ENCODE measurements at regions not wholly inside any gene's neighbourhood (a gene's known extent, or its start where the extent isn't known, plus 50 kb on each side); places are given as distances from the start of the nearest gene placed in this dataset.

DNA sequence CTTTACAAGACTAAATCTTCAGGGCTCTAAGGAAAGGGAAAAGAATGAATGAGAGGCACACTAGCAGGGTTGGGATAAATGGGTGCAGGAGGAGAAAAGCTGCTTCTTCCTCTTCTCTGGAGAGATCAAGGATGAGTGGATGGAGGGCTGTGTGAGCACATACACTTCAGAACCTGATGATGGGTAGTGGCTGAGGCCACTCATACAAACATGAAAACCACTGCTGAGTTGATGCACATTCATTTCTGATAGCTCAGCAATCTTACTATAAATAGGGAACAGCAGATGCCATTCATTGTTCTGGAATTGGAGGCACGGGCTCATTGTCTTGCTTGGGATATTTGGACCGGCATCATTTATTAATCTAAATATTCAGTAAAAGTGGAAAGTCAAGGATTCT lies 152.4 kb upstream of the KCTD1 start:
- DNase-seq (ENCODE audit: low read depth in 3 of 3) = no peak

DNA sequence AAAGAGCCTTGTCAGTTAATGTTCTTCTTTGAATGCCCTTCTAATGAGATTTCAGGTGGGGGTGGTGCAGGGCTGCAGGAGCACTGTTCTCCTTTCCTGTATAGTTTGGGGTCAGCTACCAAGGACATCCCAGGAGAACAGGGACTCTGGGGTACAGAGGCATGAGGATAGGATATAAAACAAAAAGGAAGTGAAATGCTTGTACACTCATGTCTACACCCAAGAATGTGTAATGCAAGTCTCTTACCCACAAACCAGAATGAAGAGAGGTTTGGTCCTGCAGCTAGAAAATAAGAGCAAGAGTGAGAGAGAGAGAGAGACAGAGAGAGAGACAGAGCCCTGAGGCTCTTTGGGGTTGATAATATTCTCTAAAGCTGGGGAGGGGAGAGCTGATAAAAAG lies 151.8 kb upstream of the KCTD1 start:
- no peak for DNase-seq (ENCODE audit: low read depth in 3 of 3)

DNA sequence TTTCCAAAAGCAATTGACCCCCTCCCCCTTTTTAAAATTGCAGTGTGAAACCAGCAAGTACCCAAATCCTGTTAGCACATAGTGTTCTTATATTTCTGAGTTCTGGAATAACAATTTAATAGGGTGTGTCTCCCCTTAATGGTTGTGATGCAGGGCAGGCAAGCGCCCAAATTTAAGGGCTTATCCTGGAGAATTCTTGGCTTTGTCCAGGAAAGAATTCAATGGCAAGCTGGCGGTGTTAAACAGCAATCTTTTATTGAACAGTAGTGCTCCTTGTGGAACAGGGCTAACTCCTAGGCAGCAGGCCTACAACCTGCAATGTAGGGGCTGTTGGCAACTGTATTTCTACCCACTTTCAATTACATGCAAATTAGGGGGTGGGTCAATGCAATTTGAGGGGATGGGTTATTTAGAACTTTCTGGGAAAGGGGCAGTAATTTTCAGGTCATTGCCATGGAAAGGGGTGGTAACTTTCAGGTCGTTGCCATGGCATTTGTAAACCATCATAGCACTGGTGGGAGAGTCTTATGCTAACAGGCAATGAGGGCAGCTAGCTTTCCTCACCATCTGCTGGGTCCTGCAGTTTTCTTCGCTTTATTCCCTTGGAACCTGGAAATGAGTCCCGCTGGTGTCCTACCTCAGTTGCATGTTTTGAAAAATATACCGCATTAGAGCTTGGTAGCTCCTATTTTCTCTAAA lies 149.0 kb upstream of the KCTD1 start:
- DNase-seq (ENCODE audit: low read depth in 3 of 3) = no peak

DNA sequence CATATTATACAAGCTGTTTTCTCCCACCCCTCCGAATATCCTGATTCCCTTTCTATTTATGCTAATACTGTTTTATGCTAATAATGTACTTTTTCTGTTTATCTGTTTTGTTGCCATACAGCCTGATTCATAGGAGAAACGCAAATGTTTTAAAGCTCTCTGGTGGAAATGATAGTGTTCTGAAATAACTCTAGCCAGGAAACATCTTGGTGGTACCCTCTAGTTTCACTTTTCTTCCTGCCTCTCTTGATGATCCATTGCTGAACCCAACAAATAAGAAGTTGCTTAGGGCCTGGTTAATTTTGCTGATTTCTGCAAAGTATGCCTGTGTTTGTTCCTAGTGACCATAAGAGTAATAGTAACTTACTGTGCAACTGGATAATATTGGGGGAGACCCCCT lies 148.4 kb upstream of the KCTD1 start:
- no peak for DNase-seq (ENCODE audit: low read depth in 3 of 3)

DNA sequence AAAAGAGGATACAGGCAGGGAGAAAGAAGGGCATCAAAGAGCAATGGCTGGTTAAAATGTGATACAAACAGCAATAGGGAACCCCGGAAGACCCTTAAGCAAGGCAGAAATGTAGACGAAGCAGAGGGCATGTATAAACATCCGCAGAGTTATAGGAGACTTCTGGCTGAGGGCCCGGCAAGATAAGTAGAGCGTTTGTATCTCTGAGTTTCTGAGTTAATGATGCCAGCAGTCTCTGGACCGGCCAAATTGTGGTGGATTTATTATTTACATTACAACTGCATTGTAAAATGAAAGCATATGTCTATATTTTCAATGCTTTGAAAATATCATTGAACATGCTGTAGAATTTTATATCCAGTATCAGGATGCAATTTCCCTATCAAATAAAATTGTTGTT lies 148.0 kb upstream of the KCTD1 start:
- DNase-seq (ENCODE audit: low read depth in 3 of 3) = no peak

DNA sequence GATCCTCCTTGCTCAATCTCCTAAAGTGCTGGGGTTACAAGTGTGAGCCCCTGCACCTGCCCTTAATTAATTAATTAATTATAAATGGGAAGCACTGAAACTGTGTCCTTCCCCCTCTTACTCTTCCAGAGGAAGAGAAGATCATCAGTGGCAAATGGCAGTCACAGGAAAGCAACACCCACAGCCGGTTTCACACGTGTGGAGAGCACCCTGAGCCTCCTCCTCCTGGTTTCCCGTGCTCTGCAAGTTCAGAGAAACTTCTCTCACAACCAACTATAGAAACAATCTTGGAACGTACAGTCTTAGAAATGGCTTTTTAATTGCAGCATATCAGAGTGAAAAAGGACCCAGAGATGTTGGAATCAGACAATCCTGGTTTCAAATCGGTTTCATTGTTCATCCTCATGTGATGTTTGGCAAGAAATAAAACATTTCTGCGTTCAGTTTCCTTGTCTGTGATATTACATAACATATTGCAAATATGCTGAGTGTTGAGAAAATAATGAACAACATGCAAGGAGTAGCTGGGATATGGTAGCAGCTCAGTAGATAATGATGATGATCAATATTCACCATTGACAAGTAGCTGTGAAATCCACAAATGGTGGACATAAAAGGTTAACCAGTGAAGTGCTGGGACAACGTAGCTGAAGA lies 141.0 kb upstream of the KCTD1 start:
- DNase-seq (ENCODE audit: low read depth in 3 of 3) = no peak

DNA sequence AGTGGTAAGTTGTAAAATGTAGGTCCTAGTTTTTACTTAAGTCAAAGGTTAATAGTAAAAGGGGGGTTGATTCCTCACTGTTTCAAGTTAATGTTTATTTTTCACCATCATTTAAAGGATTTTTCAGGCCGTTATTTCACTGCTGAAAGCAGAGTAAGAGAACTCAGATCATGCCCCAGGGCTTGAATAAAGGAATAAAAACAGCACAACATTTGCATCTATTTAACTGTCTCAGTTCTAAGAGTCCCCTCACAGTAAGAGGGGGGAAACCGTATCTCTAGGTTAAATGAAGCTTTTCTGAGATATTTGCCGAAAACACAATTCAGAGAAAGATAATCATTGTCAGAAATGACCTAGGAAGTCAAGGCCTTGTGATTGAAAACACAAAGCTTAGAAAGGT lies 138.2 kb upstream of the KCTD1 start:
- DNase-seq (ENCODE audit: low read depth in 3 of 3) = no peak

DNA sequence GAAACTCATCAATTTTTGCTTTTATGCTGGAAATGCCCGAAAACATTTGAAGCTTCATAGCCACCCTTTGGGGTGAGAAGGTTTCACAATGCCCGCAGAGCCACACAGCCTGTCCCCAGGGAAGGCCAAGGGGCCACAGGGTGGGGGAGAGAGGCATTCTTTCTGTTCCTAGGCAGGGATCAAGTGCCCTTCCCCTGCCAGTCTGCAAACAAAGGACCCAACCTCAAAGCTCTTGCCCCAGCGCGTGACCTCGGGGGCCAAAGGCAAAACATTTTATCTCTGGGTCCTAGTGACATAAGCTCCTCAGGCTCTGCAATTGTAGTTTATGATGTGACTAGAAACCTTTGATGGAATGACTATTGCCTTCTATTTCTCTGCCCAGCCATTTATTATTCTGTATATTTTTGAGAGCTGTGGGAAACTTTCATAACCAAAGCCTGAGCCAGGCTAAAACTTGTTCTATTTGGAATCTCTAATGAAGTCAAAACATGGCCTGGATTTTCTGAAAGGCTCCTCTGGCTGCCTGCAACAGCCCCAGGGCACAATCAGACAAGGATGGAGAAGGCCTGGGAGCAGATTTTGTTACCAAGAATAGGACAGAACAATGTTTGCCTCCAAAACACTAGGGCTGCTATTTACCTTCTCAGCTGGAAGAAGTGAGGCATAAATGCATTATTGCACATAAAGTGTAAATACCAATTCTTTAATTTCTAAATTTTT lies 137.2 kb upstream of the KCTD1 start:
- DNase-seq (ENCODE audit: low read depth in 3 of 3) = no peak

DNA sequence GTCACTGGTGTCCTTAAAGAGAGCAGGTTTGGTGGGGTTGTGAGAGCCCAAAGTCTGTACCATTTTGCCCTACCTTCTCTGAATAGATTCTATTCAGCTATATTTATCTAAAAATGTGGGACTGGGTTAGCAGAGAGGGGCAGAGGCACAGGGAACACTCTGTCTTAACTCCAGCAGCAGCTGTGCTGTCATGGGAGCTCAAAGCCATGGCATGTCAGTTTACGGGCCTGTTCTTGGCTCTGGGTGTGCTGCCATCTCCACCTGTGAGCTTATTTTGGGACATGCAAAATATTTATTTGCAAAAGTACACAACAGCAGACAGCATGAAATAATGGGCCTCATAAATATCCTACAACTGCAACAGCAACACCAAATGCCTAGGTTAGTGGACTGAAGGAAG lies 129.6 kb upstream of the KCTD1 start:
- no peak for DNase-seq (ENCODE audit: low read depth in 3 of 3)

DNA sequence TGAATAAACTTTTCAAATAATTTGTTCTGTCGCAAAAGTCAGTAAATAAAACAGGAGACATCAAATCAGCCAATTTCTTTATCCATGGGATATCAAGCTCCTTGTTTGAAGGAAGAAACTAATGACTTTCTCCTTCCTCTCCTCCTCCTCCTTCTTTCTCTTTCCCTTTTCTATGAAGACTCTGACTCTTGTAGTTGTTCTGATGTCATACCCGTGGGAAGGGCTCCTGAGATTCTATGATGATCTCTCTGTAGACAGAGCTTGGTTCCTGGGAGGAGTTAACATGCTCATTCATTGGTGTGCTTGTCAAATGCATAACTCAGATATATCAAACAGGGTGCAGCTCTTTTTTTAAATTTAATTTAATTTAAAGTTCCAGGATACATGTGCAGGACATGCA lies 118.7 kb upstream of the KCTD1 start:
- no peak for DNase-seq (ENCODE audit: low read depth in 3 of 3)

DNA sequence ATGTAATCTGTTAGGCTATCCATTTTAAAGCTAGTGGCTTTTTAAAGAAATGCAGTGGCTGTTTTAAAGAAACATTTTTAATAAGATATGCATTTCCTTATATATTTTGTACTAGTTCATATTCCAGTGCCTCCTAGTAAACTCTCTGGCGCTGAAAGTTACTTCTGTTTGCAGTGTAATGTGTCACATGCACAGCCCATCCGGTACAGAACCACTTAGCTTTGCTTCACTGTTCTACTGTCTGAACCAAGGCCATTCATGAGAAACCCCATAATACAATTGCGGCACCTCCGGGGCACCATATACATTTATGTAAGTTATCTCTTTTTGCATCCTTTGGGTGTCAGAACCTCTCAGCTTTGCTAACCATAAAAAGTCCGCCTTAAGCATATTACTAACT lies 114.6 kb upstream of the KCTD1 start:
- DNase-seq (ENCODE audit: low read depth in 3 of 3) = no peak

DNA sequence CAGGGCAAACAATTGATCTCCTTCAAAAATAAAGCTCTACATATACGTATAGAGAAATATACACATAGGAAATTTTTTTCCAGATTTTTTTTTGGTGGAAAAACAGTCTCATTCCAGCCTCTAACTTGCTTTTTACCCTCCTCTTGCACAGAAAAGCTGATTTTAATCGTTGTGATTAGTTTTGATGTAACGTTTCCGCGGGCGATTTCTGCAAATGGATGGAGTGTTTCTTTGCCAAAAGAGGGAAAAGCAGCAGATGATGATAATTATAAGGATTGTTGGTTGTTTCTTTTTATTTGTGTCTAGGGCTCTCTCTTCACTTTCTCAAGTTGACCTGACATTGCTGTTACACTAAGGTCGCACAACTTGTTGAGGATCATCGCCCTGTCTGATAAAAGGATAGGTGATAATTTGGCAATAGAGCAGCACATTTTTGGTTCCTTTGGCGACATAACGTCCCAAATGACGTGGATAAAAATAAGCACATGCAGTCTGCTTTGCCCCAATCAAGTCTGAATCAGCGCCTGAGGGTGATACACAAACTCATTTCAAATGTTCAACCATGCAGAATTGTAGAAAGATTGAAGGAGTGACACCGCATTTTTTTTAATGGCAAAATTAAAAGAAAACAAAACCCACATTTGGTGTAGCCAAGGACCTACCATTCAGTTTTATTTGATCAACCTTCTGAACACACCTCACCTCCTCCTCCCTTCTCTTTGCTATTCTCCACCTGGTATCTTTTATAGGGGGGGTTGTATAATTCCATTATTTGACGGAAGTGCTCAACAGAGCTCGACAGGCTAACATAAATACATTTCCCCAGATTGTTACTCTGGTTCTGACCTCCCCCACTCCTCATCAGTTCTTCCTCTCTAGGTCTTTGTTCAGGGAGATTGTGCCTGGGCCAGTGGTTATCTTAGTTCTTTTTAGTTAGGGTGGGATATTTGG lies 109.6 kb upstream of the KCTD1 start:
- no peak for DNase-seq (ENCODE audit: low read depth in 3 of 3)

DNA sequence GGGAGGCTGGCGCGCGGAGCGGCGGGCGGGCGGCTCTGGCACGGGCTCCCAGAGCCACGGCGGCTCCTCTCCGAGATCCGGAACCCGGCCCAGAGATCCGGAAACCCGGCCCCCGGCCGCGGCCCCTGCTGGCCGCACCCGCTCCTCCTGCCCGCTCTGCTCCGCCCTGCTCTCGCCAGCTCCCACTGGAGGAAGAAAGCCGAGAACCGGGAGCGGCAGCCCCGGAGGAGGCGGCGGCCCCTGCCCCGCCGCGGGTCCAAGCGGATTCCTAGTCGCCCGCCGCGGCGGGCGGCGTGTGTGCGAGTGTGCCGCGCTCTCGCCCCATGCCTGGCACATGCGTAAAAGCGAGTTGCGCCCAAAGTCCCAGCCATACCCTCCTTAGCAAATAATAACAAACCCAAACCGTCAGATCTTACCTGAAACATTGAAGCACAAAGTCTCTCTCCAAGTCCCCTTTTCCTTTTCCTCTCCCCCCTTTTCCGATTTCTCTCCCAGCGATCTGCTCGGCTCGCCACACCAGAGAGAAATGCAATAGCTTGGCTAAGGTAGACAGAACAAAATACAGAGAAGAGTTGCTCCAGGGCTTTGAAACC lies 108.7 kb upstream of the KCTD1 start:
- peak in 1 of 3 donors; percentile 9 for DNase-seq (ENCODE audit: low read depth in 3 of 3)

DNA sequence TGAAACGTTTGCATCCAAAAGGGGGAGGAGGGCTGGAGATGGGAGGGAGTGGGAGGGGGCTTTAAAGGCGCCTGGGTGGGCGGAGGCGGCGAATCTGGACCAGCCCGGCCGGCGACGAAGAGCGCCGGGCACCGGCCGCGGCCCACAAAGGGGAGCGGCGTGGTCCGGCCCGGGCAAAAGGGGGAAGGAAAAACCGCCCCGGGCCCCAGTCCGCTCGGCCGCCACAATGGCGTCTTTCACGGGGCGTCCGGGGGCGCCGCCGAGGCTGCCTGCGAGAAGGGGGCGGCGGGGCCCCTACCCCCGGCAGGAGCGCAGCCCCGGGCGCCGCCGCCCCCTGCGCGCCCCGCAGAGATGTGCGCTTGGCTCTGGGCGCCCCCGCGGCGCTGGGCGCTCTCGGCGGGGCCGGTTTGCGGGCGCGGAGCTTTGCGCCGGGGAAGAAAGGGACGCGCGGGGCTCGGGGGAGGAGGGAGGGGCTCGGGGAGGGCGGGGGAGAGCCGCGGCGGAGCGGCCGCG lies 108.1 kb upstream of the KCTD1 start:
- no peak for DNase-seq (ENCODE audit: low read depth in 3 of 3)

DNA sequence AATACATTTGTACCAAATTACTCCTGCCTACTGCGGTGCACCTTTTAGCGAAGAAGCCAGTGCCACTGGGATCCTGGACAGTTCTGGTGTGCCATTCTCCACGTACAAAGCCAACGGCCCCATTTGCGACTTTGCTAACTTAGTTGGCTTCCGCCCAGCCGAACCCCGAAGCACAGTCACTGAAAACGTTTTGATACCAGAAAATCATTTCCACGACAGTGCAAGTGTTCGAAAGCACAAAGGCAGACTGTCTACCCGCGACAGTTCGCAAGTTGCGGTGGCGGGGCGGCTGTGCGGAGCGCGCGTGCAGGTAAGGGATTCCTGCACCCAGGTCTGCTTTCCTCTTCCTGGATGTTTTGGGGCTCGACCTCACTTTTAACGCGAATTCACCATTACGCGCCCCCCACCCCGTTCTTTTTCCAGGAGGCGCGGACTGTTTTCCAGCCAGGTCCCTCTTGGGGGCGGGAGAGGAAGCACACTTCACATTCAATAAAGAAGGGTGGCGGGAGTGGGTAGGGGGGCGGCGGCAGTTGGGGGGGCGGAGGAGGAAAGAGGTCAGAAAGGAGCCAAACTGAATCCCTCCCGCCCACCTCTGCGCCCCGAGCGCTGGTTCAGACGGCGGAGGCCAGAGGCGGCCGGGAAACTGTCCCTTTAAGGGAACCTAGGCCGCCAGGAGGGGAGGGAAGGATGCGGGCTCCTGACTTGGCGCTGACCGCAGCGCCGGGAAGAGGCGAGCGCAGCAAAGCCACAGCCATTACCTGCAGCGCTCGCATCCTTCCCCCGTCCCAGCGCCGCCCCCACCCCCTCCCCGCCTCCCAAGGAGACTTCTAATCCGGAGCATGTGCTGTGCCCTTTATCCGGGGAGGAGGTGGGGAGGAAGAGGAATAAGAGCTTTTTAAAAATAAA lies 107.4 kb upstream of the KCTD1 start:
- no peak for DNase-seq (ENCODE audit: low read depth in 3 of 3)

DNA sequence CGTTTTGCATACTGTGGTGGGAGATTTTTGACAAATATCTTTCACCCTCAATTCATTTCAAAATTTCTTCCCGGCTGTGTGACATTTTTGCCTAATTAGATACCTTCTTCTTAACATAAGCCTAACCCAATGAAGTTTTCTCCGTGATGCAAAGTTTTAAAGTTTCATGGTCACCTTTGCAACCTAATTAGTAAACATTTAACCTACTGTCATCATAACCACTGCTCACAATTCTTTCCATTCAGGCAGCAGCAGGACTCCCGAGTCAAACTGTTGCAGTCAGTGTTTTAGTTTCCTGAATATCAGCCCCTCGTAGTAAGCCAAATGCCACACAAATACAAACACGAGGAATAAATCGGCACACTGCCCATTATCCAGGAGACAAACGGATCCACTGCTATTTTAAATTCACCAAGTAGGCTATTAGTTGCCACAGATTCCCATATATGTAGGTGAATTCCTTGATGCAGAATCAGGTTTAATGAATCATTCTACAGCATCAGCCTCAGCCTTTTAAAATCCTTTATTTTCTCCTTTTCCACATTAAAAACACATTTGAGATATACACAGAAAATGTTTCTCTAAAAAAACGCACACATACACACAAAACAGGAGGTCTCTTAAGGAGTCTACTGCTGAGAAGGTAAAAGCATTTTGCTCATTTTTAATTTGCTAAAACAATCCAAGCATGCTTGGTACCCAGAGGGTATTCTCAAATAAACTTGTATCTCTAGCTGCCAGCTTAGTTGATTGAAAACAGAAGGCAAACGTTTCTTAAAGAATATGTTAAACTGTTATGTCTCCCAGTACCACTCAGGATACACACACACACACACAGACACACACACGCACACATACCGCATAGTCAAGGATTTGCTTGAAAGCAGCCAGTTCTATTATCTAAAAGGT lies 106.5 kb upstream of the KCTD1 start:
- no peak for DNase-seq (ENCODE audit: low read depth in 3 of 3)

DNA sequence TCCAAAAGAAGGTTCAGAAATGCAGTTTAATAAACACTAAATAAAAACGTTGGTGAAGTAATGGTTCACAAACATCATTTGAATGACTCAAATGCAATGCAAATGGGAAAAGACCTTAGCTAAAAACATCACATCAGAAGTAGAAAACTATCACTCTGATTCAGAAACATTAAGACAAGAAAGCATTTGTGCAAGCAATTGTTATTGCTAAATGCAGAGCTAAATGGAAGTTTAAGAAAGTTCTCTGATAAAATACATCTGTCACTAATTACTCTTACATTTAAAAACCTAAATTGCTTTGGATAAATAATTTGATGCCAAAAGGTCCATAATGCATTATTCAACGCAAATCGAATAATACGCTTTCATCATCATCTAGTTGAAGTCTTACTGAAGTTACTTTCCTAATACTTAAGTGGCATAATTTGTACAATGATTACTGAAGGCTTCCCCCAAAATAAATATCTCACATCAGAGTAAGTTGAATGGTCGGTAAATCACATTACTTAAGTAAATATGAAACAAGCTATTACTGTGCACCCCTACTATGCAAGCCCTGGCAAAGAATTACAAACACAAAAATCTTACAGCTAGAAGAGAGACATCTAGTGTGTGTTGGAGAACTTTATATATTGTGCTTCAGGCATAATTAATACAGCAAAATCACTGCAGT lies 105.7 kb upstream of the KCTD1 start:
- DNase-seq (ENCODE audit: low read depth in 3 of 3) = no peak

DNA sequence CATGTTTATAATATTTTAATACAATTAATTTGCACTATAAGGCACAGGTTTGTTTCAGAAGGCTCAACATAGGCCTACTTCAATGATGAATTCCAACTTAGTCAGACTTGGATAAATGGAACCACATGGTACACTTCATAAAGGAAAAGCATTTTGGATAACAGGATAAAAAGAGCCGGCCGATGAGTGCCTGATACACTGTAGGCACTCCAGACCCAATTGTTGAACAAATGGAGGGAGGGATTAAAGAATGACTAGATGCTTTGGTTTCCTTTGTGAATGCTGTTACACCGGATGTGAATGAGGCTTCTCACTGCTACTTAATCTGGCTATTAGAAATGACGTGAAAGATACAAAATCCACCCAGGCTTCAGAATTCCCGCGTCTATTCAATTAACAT lies 104.1 kb upstream of the KCTD1 start:
- no peak for DNase-seq (ENCODE audit: low read depth in 3 of 3)
